Activated T-helper 17 cell treated with anti-CD3 and anti-CD28 coated beads, Interleukin-2, amount 50 U/mL, for 72 hours (primary cell): ENCODE measurements at regions not wholly inside any gene's neighbourhood (a gene's known extent, or its start where the extent isn't known, plus 50 kb on each side); places are given as distances from the start of the nearest gene placed in this dataset.
A peak's percentile ranks its signal among the peaks of the same experiment; 100 is the strongest.

Experiments
- ATAC-seq: fragments of 150-1000 bp; cut with Tn5 transposase; replicated peaks from 2 replicates; pipeline ENCODE4 v1.10.0; 2021; ENCODE audit warnings: mild to moderate bottlenecking, moderate library complexity
- H3K27ac Mint-ChIP-seq: one replicate; pipeline ENCODE4 v1.8.0; 2022; ENCODE audit warnings: mixed read lengths
- H3K27me3 Mint-ChIP-seq: one replicate; pipeline ENCODE4 v1.8.0; 2022; ENCODE audit warnings: mixed read lengths
- H3K36me3 Mint-ChIP-seq: one replicate; pipeline ENCODE4 v1.8.0; 2022; ENCODE audit warnings: low read depth, mild to moderate bottlenecking, mixed read lengths
- H3K4me1 Mint-ChIP-seq: one replicate; pipeline ENCODE4 v1.8.0; 2022; ENCODE audit warnings: mixed read lengths
- H3K4me3 Mint-ChIP-seq: one replicate; pipeline ENCODE4 v1.8.0; 2022; ENCODE audit warnings: mild to moderate bottlenecking, mixed read lengths
- H3K9me3 Mint-ChIP-seq: one replicate; pipeline ENCODE4 v1.8.0; 2022; ENCODE audit warnings: mixed read lengths

GRCh38 chr3:145182196-145182911 lies 978.6 kb downstream of the PLOD2 start:
- Mint-ChIP-seq H3K4me3 (peak overlapping the region; percentile 15), H3K36me3 (no peaks in the 10 kb centered on the region), H3K9me3 (no peaks in the 10 kb centered on the region), H3K27ac (no peak overlapping the region), H3K4me1 (no peaks in the 10 kb centered on the region), H3K27me3 (no peaks in the 10 kb centered on the region)
- ATAC-seq = no peak

GRCh38 chr3:145183261-145183660 lies 977.7 kb downstream of the PLOD2 start:
- H3K27me3 Mint-ChIP-seq = no peaks in the 10 kb centered on the region
- H3K9me3 Mint-ChIP-seq = no peaks in the 10 kb centered on the region
- H3K4me1 Mint-ChIP-seq = no peaks in the 10 kb centered on the region
- H3K27ac Mint-ChIP-seq = no peak overlapping the region
- no peak for ATAC-seq
- no peak overlapping the region for H3K4me3 Mint-ChIP-seq
- no peaks in the 10 kb centered on the region for H3K36me3 Mint-ChIP-seq

- ATAC-seq = no peak
- H3K27ac Mint-ChIP-seq = no peak overlapping the region
- no peaks in the 10 kb centered on the region for H3K27me3 Mint-ChIP-seq
- H3K4me3 Mint-ChIP-seq = no peak overlapping the region
- H3K9me3 Mint-ChIP-seq = no peaks in the 10 kb centered on the region
- H3K36me3 Mint-ChIP-seq = no peaks in the 10 kb centered on the region
- no peaks in the 10 kb centered on the region for H3K4me1 Mint-ChIP-seq
Measured at GRCh38 chr3:145188079-145188770, 972.8 kb downstream of the PLOD2 start.

- no peaks in the 10 kb centered on the region for H3K27me3 Mint-ChIP-seq
- H3K9me3 Mint-ChIP-seq = no peaks in the 10 kb centered on the region
- no peaks in the 10 kb centered on the region for H3K4me1 Mint-ChIP-seq
- H3K36me3 Mint-ChIP-seq = no peaks in the 10 kb centered on the region
- ATAC-seq = no peak
- no peak overlapping the region for H3K27ac Mint-ChIP-seq
- no peak overlapping the region for H3K4me3 Mint-ChIP-seq
Measured at GRCh38 chr3:145190138-145190537, 970.8 kb downstream of the PLOD2 start.

GRCh38 chr3:145190761-145191160 lies 970.2 kb downstream of the PLOD2 start:
- no peak overlapping the region for H3K27ac Mint-ChIP-seq
- no peak for ATAC-seq
- H3K4me1 Mint-ChIP-seq = no peaks in the 10 kb centered on the region
- H3K4me3 Mint-ChIP-seq = no peak overlapping the region
- H3K27me3 Mint-ChIP-seq = no peaks in the 10 kb centered on the region
- H3K36me3 Mint-ChIP-seq = no peaks in the 10 kb centered on the region
- H3K9me3 Mint-ChIP-seq = no peaks in the 10 kb centered on the region

- Mint-ChIP-seq H3K4me1 (no peaks in the 10 kb centered on the region), H3K27me3 (no peaks in the 10 kb centered on the region)
- ATAC-seq = no peak
Measured at GRCh38 chr3:145191543-145191942, 969.4 kb downstream of the PLOD2 start.

GRCh38 chr3:145197051-145197820 lies 963.7 kb downstream of the PLOD2 start:
- no peaks in the 10 kb centered on the region for H3K27me3 Mint-ChIP-seq
- no peaks in the 10 kb centered on the region for H3K36me3 Mint-ChIP-seq
- H3K4me1 Mint-ChIP-seq = no peaks in the 10 kb centered on the region
- no peak for ATAC-seq
- H3K27ac Mint-ChIP-seq = no peak overlapping the region
- no peak overlapping the region for H3K4me3 Mint-ChIP-seq
- H3K9me3 Mint-ChIP-seq = peaks cover 12% of the 10 kb centered on the region

More at GRCh38 chr3:145191543-145191942, 969.4 kb downstream of the PLOD2 start:
- H3K9me3 Mint-ChIP-seq = no peaks in the 10 kb centered on the region
- no peak overlapping the region for H3K4me3 Mint-ChIP-seq
- H3K36me3 Mint-ChIP-seq = no peaks in the 10 kb centered on the region
- H3K27ac Mint-ChIP-seq = no peak overlapping the region

GRCh38 chr3:145197821-145198220 lies 963.2 kb downstream of the PLOD2 start:
- Mint-ChIP-seq H3K27me3 (no peaks in the 10 kb centered on the region), H3K4me3 (no peak overlapping the region), H3K36me3 (no peaks in the 10 kb centered on the region), H3K9me3 (peaks cover 12% of the 10 kb centered on the region), H3K4me1 (no peaks in the 10 kb centered on the region), H3K27ac (no peak overlapping the region)
- no peak for ATAC-seq

- Mint-ChIP-seq H3K4me3 (no peak overlapping the region), H3K27me3 (no peaks in the 10 kb centered on the region), H3K4me1 (no peaks in the 10 kb centered on the region), H3K27ac (no peak overlapping the region), H3K36me3 (no peaks in the 10 kb centered on the region), H3K9me3 (no peaks in the 10 kb centered on the region)
- no peak for ATAC-seq
Measured at GRCh38 chr3:145209561-145209960, 951.4 kb downstream of the PLOD2 start.

GRCh38 chr3:145219355-145220235 lies 941.4 kb downstream of the PLOD2 start:
- no peak overlapping the region for H3K27ac Mint-ChIP-seq
- peaks cover 4% of the 10 kb centered on the region for H3K9me3 Mint-ChIP-seq
- no peaks in the 10 kb centered on the region for H3K4me1 Mint-ChIP-seq
- no peaks in the 10 kb centered on the region for H3K27me3 Mint-ChIP-seq
- H3K4me3 Mint-ChIP-seq = no peak overlapping the region
- ATAC-seq = no peak
- H3K36me3 Mint-ChIP-seq = no peaks in the 10 kb centered on the region

- Mint-ChIP-seq H3K36me3 (no peaks in the 10 kb centered on the region), H3K4me3 (no peak overlapping the region), H3K9me3 (peaks cover 4% of the 10 kb centered on the region), H3K4me1 (no peaks in the 10 kb centered on the region), H3K27me3 (no peaks in the 10 kb centered on the region), H3K27ac (no peak overlapping the region)
- ATAC-seq = no peak
Measured at GRCh38 chr3:145224886-145225285, 936.1 kb downstream of the PLOD2 start.

- Mint-ChIP-seq H3K4me3 (no peak overlapping the region), H3K27ac (no peak overlapping the region), H3K4me1 (no peaks in the 10 kb centered on the region), H3K27me3 (no peaks in the 10 kb centered on the region), H3K36me3 (no peaks in the 10 kb centered on the region), H3K9me3 (peaks cover 19% of the 10 kb centered on the region)
- ATAC-seq = no peak
Measured at GRCh38 chr3:145243875-145244274, 917.1 kb downstream of the PLOD2 start.

- H3K9me3 Mint-ChIP-seq = peaks cover 23% of the 10 kb centered on the region
- ATAC-seq = no peak
Measured at GRCh38 chr3:145244327-145244726, 916.7 kb downstream of the PLOD2 start.

GRCh38 chr3:145246291-145246690 lies 914.7 kb downstream of the PLOD2 start:
- Mint-ChIP-seq H3K27me3 (no peaks in the 10 kb centered on the region), H3K4me3 (no peak overlapping the region), H3K9me3 (peaks cover 22% of the 10 kb centered on the region), H3K36me3 (no peaks in the 10 kb centered on the region), H3K4me1 (no peaks in the 10 kb centered on the region), H3K27ac (no peak overlapping the region)
- ATAC-seq = no peak

More at GRCh38 chr3:145244327-145244726, 916.7 kb downstream of the PLOD2 start:
- Mint-ChIP-seq H3K36me3 (no peaks in the 10 kb centered on the region), H3K4me1 (no peaks in the 10 kb centered on the region), H3K27me3 (no peaks in the 10 kb centered on the region), H3K4me3 (no peak overlapping the region), H3K27ac (no peak overlapping the region)
